Vagina (tissue), 2 donors: ENCODE measurements at regions not wholly inside any gene's neighbourhood (a gene's known extent, or its start where the extent isn't known, plus 50 kb on each side); places are given as distances from the start of the nearest gene placed in this dataset.

Experiments
- POLR2A ChIP-seq, 2 donors: fragments of 450-650 bp; IDR thresholded peaks; one replicate each; pipeline ENCODE4 v1.6.1; 2017; ENCODE audit warnings: antibody characterized with exemption in 2 of 2, mild to moderate bottlenecking in 2 of 2, moderate library complexity in 2 of 2
- TF ChIP-seq, protein P1 (sequence below), 3 experiments: fragments of 450-650 bp in 2 of 3; fragments of 200-600 bp in 1 of 3; sonication (generic) in 1 of 3; IDR thresholded peaks; one replicate each; pipeline ENCODE4 v1.5.1; 2017 to 2019; ENCODE audit warnings: antibody characterized with exemption in 3 of 3, mild to moderate bottlenecking in 2 of 3, moderate library complexity in 2 of 3

- TF ChIP-seq, protein P1, sequence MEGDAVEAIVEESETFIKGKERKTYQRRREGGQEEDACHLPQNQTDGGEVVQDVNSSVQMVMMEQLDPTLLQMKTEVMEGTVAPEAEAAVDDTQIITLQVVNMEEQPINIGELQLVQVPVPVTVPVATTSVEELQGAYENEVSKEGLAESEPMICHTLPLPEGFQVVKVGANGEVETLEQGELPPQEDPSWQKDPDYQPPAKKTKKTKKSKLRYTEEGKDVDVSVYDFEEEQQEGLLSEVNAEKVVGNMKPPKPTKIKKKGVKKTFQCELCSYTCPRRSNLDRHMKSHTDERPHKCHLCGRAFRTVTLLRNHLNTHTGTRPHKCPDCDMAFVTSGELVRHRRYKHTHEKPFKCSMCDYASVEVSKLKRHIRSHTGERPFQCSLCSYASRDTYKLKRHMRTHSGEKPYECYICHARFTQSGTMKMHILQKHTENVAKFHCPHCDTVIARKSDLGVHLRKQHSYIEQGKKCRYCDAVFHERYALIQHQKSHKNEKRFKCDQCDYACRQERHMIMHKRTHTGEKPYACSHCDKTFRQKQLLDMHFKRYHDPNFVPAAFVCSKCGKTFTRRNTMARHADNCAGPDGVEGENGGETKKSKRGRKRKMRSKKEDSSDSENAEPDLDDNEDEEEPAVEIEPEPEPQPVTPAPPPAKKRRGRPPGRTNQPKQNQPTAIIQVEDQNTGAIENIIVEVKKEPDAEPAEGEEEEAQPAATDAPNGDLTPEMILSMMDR (IDR thresholded peaks at IDR 0.05), result no peak
- no peak for TF ChIP-seq POLR2A (IDR thresholded peaks at IDR 0.05)
These were observed 1458.4 kb upstream of the CADM2 start for GRCh38 chr3:83500422-83500821.
